WI38 (cell line): ENCODE measurements at regions not wholly inside any gene's neighbourhood (a gene's known extent, or its start where the extent isn't known, plus 50 kb on each side); places are given as distances from the start of the nearest gene placed in this dataset.

Experiments
- H3K4me3 ChIP-seq: 2 replicates; pipeline ENCODE4 v1.5.1; 2011; ENCODE audit warnings: low read depth, mild to moderate bottlenecking, control low read depth, low read length
- CTCF ChIP-seq: IDR thresholded peaks from 2 replicates; pipeline ENCODE4 v1.5.1; 2012; ENCODE audit warnings: low read depth, mild to moderate bottlenecking, control low read depth, low read length

- H3K4me3 ChIP-seq: no peak overlapping the region
- TF ChIP-seq CTCF: no peak
Measured at GRCh38 chr2:145161656-145162055, 641.7 kb upstream of the ZEB2 start.

- no peak for TF ChIP-seq CTCF
- no peak overlapping the region for H3K4me3 ChIP-seq
Measured at GRCh38 chr2:145160855-145161254, 640.9 kb upstream of the ZEB2 start.

- TF ChIP-seq CTCF: no peak
- H3K4me3 ChIP-seq: no peak overlapping the region
Measured at GRCh38 chr2:145159676-145160075, 639.8 kb upstream of the ZEB2 start.

GRCh38 chr2:145157741-145158591 lies 638.0 kb upstream of the ZEB2 start:
- peak overlapping the region; percentile 17; the same call in 1 of the 2 replicates for H3K4me3 ChIP-seq
- TF ChIP-seq CTCF: no peak

- TF ChIP-seq CTCF: no peak
- no peak overlapping the region; the same call in 1 of the 2 replicates for H3K4me3 ChIP-seq
Measured at GRCh38 chr2:145157036-145157675, 637.2 kb upstream of the ZEB2 start.

GRCh38 chr2:145156199-145156598 lies 636.3 kb upstream of the ZEB2 start:
- TF ChIP-seq CTCF: no peak
- H3K4me3 ChIP-seq: no peak overlapping the region

GRCh38 chr2:145155196-145155595 lies 635.3 kb upstream of the ZEB2 start:
- TF ChIP-seq CTCF: no peak
- H3K4me3 ChIP-seq: no peak overlapping the region
